DOHH2 (cell line): ENCODE measurements at regions not wholly inside any gene's neighbourhood (a gene's known extent, or its start where the extent isn't known, plus 50 kb on each side); places are given as distances from the start of the nearest gene placed in this dataset.
"Not testable (repeated sequence)": the region's sequence is repeated elsewhere in the genome, so short reads cannot be mapped to it uniquely, and the experiment has no call there.

Experiments used
- EZH2phosphoT487 ChIP-seq: fragments of 200-600 bp; sonication (generic); IDR thresholded peaks from 2 replicates; pipeline ENCODE4 v1.6.1; 2017; ENCODE audit warnings: borderline replicate concordance, mild to moderate bottlenecking, antibody characterized with exemption, low read length, moderate library complexity, mixed read lengths
- TF ChIP-seq, protein P1 (sequence below): fragments of 200-600 bp; sonication (generic); IDR thresholded peaks from one replicate; pipeline ENCODE4 v1.5.1; 2014; ENCODE audit warnings: antibody characterized with exemption, mild to moderate bottlenecking, low read depth, low read length; ENCODE audit not compliant: poor library complexity, severe bottlenecking

DNA sequence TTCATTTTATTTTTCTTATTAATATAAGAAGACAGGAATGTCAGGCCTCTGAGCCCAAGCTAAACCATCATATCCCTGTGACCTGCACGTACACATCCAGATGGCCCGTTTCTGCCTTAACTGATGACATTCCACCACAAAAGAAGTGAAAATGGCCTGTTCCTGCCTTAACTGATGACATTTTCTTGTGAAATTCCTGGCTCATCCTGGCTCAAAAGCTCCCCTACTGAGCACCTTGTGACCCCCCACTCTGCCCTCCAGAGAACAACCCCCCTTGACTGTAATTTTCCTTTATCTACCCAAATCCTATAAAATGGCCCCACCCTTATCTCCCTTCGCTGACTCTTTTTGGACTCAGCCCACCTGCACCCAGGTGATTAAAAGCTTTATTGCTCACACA lies 182.5 kb downstream of the CTH start:
- TF ChIP-seq, protein P1, sequence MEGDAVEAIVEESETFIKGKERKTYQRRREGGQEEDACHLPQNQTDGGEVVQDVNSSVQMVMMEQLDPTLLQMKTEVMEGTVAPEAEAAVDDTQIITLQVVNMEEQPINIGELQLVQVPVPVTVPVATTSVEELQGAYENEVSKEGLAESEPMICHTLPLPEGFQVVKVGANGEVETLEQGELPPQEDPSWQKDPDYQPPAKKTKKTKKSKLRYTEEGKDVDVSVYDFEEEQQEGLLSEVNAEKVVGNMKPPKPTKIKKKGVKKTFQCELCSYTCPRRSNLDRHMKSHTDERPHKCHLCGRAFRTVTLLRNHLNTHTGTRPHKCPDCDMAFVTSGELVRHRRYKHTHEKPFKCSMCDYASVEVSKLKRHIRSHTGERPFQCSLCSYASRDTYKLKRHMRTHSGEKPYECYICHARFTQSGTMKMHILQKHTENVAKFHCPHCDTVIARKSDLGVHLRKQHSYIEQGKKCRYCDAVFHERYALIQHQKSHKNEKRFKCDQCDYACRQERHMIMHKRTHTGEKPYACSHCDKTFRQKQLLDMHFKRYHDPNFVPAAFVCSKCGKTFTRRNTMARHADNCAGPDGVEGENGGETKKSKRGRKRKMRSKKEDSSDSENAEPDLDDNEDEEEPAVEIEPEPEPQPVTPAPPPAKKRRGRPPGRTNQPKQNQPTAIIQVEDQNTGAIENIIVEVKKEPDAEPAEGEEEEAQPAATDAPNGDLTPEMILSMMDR: not testable (repeated sequence)
- TF ChIP-seq EZH2phosphoT487: not testable (repeated sequence)
